ENCODE measurements at regions not wholly inside any gene's neighbourhood (a gene's known extent, or its start where the extent isn't known, plus 50 kb on each side); places are given as distances from the start of the nearest gene placed in this dataset.

- H3K4me3 Mint-ChIP-seq (ENCODE audit: unreplicated experiment) = no peak overlapping the region
- peaks cover 2% of the 10 kb centered on the region for H3K27me3 Mint-ChIP-seq (ENCODE audit: unreplicated experiment)
- peak; percentile 25 for DNase-seq
- peaks cover 22% of the 10 kb centered on the region for H3K4me1 Mint-ChIP-seq (ENCODE audit: low read depth, unreplicated experiment)
- peaks cover 7% of the 10 kb centered on the region for H3K9me3 Mint-ChIP-seq (ENCODE audit: unreplicated experiment)
- no peak for TF ChIP-seq CTCF (IDR thresholded peaks at IDR 0.05; ENCODE audit: partially characterized antibody, unreplicated experiment)
- H3K27ac Mint-ChIP-seq (ENCODE audit: unreplicated experiment) = no peak overlapping the region
- peaks cover 10% of the 10 kb centered on the region for H3K36me3 Mint-ChIP-seq (ENCODE audit: unreplicated experiment)
Measured at GRCh38 chr4:81808011-81808672, 336.4 kb upstream of the RASGEF1B start.

- H3K27me3 Mint-ChIP-seq (ENCODE audit: unreplicated experiment) = peaks cover 5% of the 10 kb centered on the region
- no peak for DNase-seq
- H3K4me1 Mint-ChIP-seq (ENCODE audit: low read depth, unreplicated experiment) = peaks cover 25% of the 10 kb centered on the region
- peaks cover 7% of the 10 kb centered on the region for H3K9me3 Mint-ChIP-seq (ENCODE audit: unreplicated experiment)
- no peak overlapping the region for H3K4me3 Mint-ChIP-seq (ENCODE audit: unreplicated experiment)
- H3K36me3 Mint-ChIP-seq (ENCODE audit: unreplicated experiment) = peaks cover 15% of the 10 kb centered on the region
- H3K27ac Mint-ChIP-seq (ENCODE audit: unreplicated experiment) = peak overlapping the region; percentile 46
- no peak for TF ChIP-seq CTCF (IDR thresholded peaks at IDR 0.05; ENCODE audit: partially characterized antibody, unreplicated experiment)
Measured at GRCh38 chr4:81807386-81807785, 335.7 kb upstream of the RASGEF1B start.

- peaks cover 22% of the 10 kb centered on the region for H3K36me3 Mint-ChIP-seq (ENCODE audit: unreplicated experiment)
- peaks cover 25% of the 10 kb centered on the region for H3K4me1 Mint-ChIP-seq (ENCODE audit: low read depth, unreplicated experiment)
- peaks cover 3% of the 10 kb centered on the region for H3K27me3 Mint-ChIP-seq (ENCODE audit: unreplicated experiment)
- no peak overlapping the region for H3K27ac Mint-ChIP-seq (ENCODE audit: unreplicated experiment)
- H3K9me3 Mint-ChIP-seq (ENCODE audit: unreplicated experiment) = peaks cover 7% of the 10 kb centered on the region
- TF ChIP-seq CTCF (IDR thresholded peaks at IDR 0.05; ENCODE audit: partially characterized antibody, unreplicated experiment) = no peak
- H3K4me3 Mint-ChIP-seq (ENCODE audit: unreplicated experiment) = no peak overlapping the region
- DNase-seq = no peak
Measured at GRCh38 chr4:81806485-81806884, 334.8 kb upstream of the RASGEF1B start.

- Mint-ChIP-seq H3K27me3 (ENCODE audit: unreplicated experiment) (peaks cover 3% of the 10 kb centered on the region), H3K27ac (ENCODE audit: unreplicated experiment) (no peak overlapping the region), H3K4me1 (ENCODE audit: low read depth, unreplicated experiment) (peaks cover 25% of the 10 kb centered on the region), H3K9me3 (ENCODE audit: unreplicated experiment) (peaks cover 7% of the 10 kb centered on the region), H3K4me3 (ENCODE audit: unreplicated experiment) (no peak overlapping the region), H3K36me3 (ENCODE audit: unreplicated experiment) (peaks cover 35% of the 10 kb centered on the region)
- DNase-seq = no peak
- no peak for TF ChIP-seq CTCF (IDR thresholded peaks at IDR 0.05; ENCODE audit: partially characterized antibody, unreplicated experiment)
Measured at GRCh38 chr4:81804849-81805248, 333.1 kb upstream of the RASGEF1B start.

- H3K4me3 Mint-ChIP-seq (ENCODE audit: unreplicated experiment) = no peak overlapping the region
- TF ChIP-seq CTCF (IDR thresholded peaks at IDR 0.05; ENCODE audit: partially characterized antibody, unreplicated experiment) = no peak
- peaks cover 4% of the 10 kb centered on the region for H3K9me3 Mint-ChIP-seq (ENCODE audit: unreplicated experiment)
- peaks cover 55% of the 10 kb centered on the region for H3K36me3 Mint-ChIP-seq (ENCODE audit: unreplicated experiment)
- no peak overlapping the region for H3K27ac Mint-ChIP-seq (ENCODE audit: unreplicated experiment)
- H3K4me1 Mint-ChIP-seq (ENCODE audit: low read depth, unreplicated experiment) = peaks cover 11% of the 10 kb centered on the region
- H3K27me3 Mint-ChIP-seq (ENCODE audit: unreplicated experiment) = peaks cover 3% of the 10 kb centered on the region
- no peak for DNase-seq
Measured at GRCh38 chr4:81802285-81802846, 330.7 kb upstream of the RASGEF1B start.
